ENCODE measurements at regions not wholly inside any gene's neighbourhood (a gene's known extent, or its start where the extent isn't known, plus 50 kb on each side); places are given as distances from the start of the nearest gene placed in this dataset.

- FAIRE-seq, result no peak
These were observed 77.6 kb downstream of the RIPK4 start for GRCh38 chr21:41689289-41689583.

GRCh38 chr21:41687633-41688032 lies 79.2 kb downstream of the RIPK4 start:
- no peak for FAIRE-seq

- no peak for FAIRE-seq
These were observed 80.2 kb downstream of the RIPK4 start for GRCh38 chr21:41686664-41687063.

GRCh38 chr21:41685511-41686149 lies 81.2 kb downstream of the RIPK4 start:
- no peak for FAIRE-seq

GRCh38 chr21:41684381-41685245 lies 82.2 kb downstream of the RIPK4 start:
- FAIRE-seq, result no peak

GRCh38 chr21:41683815-41684214 lies 83.0 kb downstream of the RIPK4 start:
- no peak for FAIRE-seq

GRCh38 chr21:41682719-41683179 lies 84.1 kb downstream of the RIPK4 start:
- FAIRE-seq, result no peak

- FAIRE-seq, result no peak
These were observed 84.7 kb downstream of the RIPK4 start for GRCh38 chr21:41681939-41682718.

GRCh38 chr21:41681348-41681801 lies 85.5 kb downstream of the RIPK4 start:
- no peak for FAIRE-seq

GRCh38 chr21:41680444-41681347 lies 86.2 kb downstream of the RIPK4 start:
- no peak for FAIRE-seq

GRCh38 chr21:41678924-41679318 lies 87.9 kb downstream of the RIPK4 start:
- FAIRE-seq, result peak; percentile 47

GRCh38 chr21:41678016-41678923 lies 88.6 kb downstream of the RIPK4 start:
- no peak for FAIRE-seq

- no peak for FAIRE-seq
These were observed 89.2 kb downstream of the RIPK4 start for GRCh38 chr21:41677671-41678015.

GRCh38 chr21:41676198-41676597 lies 90.7 kb downstream of the RIPK4 start:
- no peak for FAIRE-seq

GRCh38 chr21:41675574-41675973 lies 91.3 kb downstream of the RIPK4 start:
- FAIRE-seq, result no peak

GRCh38 chr21:41674402-41674801 lies 92.5 kb downstream of the RIPK4 start:
- no peak for FAIRE-seq

GRCh38 chr21:41673596-41674335 lies 93.1 kb downstream of the RIPK4 start:
- FAIRE-seq, result no peak

GRCh38 chr21:41673071-41673470 lies 93.8 kb downstream of the RIPK4 start:
- FAIRE-seq, result no peak

- no peak for FAIRE-seq
These were observed 94.3 kb downstream of the RIPK4 start for GRCh38 chr21:41672543-41672915.

GRCh38 chr21:41671859-41672542 lies 94.9 kb downstream of the RIPK4 start:
- no peak for FAIRE-seq
